Panc1 (cell line): ENCODE measurements at regions not wholly inside any gene's neighbourhood (a gene's known extent, or its start where the extent isn't known, plus 50 kb on each side); places are given as distances from the start of the nearest gene placed in this dataset.

Experiments used
- ATAC-seq: fragments of 200-7000 bp; cut with Tn5 transposase; 2 replicates; pipeline ENCODE4 v1.9.1; 2020; ENCODE audit warnings: mild to moderate bottlenecking, moderate library complexity
- BruUV-seq: library from RNA; stranded (reverse); fragments of 400-500 nt; replicated peaks from 2 replicates; lab custom pipeline; 2021; lab: Mats Ljungman, UMichigan
- CTCF ChIA-PET: fragments of 300-600 bp; sonication (Branson Sonifier 250); formaldehyde crosslinking; loops from one replicate; lab custom pipeline; 2022; ENCODE audit warnings: antibody characterized with exemption; lab: Charles Lee
- POLR2A ChIA-PET: fragments of 300-600 bp; sonication (Branson Sonifier 250); formaldehyde crosslinking; loops from one replicate; lab custom pipeline; 2022; ENCODE audit warnings: antibody characterized with exemption; lab: Charles Lee
- DNase-seq: peaks from one replicate; pipeline ENCODE4 v3.0.0-alpha.2; 2010; ENCODE audit warnings: low read depth, low spot score
- H3K27ac ChIP-seq: 2 replicates; pipeline ENCODE4 v1.5.1; 2011; ENCODE audit warnings: mild to moderate bottlenecking, low read length, inconsistent platforms
- H3K27me3 ChIP-seq: fragments of 200-500 bp; sonication (Bioruptor generic); 2 replicates; pipeline ENCODE4 v1.6.0; 2014; ENCODE audit warnings: low read length, inconsistent platforms; ENCODE audit not compliant: control insufficient read depth, insufficient read depth
- H3K36me3 ChIP-seq: fragments of 200-500 bp; sonication (Bioruptor generic); 2 replicates; pipeline ENCODE4 v1.5.1; 2014; ENCODE audit warnings: inconsistent platforms, mild to moderate bottlenecking, low read length, moderate library complexity; ENCODE audit not compliant: control insufficient read depth, insufficient read depth
- H3K4me1 ChIP-seq: 2 replicates; pipeline ENCODE4 v1.5.1; 2011; ENCODE audit warnings: inconsistent platforms, mild to moderate bottlenecking, low read length, moderate library complexity; ENCODE audit not compliant: control insufficient read depth, insufficient read depth
- H3K4me3 ChIP-seq, 2 experiments: 2 replicates each; pipeline ENCODE4 v1.5.1; 2011 to 2012; ENCODE audit warnings: low read depth in 2 of 2, low read length in 2 of 2, mild to moderate bottlenecking in 2 of 2, inconsistent platforms in 1 of 2, moderate library complexity in 1 of 2
- H3K9me3 ChIP-seq: fragments of 200-500 bp; sonication (Bioruptor generic); 2 replicates; pipeline ENCODE4 v1.5.1; 2014; ENCODE audit warnings: low read depth, mild to moderate bottlenecking, inconsistent platforms, low read length, moderate library complexity; ENCODE audit not compliant: control insufficient read depth, insufficient read depth
- POLR2AphosphoS5 ChIP-seq: IDR thresholded peaks from 2 replicates; pipeline ENCODE4 v1.6.1; 2012; ENCODE audit warnings: mild to moderate bottlenecking, low read depth, low read length, moderate library complexity
- in situ Hi-C: cut with HindIII; loops from 2 replicates; pipeline ENCODE4 v1.10.0; 2016; ENCODE audit warnings: low sequenced_read_pairs, low pct_unique_long_range_greater_than_20kb
- intact Hi-C: fragments of 100-400 bp; cut with micrococcal nuclease; formaldehyde crosslinking; loops from one replicate; pipeline ENCODE4 v1.10.0; 2022; ENCODE audit not compliant: unreplicated experiment
- TF ChIP-seq, protein P1 (sequence below): fragments of 450-650 bp; IDR thresholded peaks from 2 replicates; pipeline ENCODE4 v1.5.1; 2017; ENCODE audit warnings: mild to moderate bottlenecking
- TF ChIP-seq, protein P2 (sequence below), 2 experiments: IDR thresholded peaks; 2 replicates each; pipeline ENCODE4 v1.6.1; 2011 to 2012; ENCODE audit warnings: low read depth in 2 of 2, control low read depth in 1 of 2, low read length in 1 of 2, mild to moderate bottlenecking in 1 of 2, moderate library complexity in 1 of 2; ENCODE audit not compliant: insufficient read depth in 1 of 2

- ChIA-PET POLR2A (no interaction called here), CTCF (no interaction called here)
- intact Hi-C loops = no loop called here
- no peaks in the 10 kb centered on the region for H3K36me3 ChIP-seq
- ATAC-seq (0 out of 2 replicates have a peak, but pooled peaks have one; percentile 43), DNase-seq (no peak)
- TF ChIP-seq, protein P1, sequence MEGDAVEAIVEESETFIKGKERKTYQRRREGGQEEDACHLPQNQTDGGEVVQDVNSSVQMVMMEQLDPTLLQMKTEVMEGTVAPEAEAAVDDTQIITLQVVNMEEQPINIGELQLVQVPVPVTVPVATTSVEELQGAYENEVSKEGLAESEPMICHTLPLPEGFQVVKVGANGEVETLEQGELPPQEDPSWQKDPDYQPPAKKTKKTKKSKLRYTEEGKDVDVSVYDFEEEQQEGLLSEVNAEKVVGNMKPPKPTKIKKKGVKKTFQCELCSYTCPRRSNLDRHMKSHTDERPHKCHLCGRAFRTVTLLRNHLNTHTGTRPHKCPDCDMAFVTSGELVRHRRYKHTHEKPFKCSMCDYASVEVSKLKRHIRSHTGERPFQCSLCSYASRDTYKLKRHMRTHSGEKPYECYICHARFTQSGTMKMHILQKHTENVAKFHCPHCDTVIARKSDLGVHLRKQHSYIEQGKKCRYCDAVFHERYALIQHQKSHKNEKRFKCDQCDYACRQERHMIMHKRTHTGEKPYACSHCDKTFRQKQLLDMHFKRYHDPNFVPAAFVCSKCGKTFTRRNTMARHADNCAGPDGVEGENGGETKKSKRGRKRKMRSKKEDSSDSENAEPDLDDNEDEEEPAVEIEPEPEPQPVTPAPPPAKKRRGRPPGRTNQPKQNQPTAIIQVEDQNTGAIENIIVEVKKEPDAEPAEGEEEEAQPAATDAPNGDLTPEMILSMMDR = peak; percentile 39; the same call in 1 of the 2 replicates
- TF ChIP-seq, protein P2, sequence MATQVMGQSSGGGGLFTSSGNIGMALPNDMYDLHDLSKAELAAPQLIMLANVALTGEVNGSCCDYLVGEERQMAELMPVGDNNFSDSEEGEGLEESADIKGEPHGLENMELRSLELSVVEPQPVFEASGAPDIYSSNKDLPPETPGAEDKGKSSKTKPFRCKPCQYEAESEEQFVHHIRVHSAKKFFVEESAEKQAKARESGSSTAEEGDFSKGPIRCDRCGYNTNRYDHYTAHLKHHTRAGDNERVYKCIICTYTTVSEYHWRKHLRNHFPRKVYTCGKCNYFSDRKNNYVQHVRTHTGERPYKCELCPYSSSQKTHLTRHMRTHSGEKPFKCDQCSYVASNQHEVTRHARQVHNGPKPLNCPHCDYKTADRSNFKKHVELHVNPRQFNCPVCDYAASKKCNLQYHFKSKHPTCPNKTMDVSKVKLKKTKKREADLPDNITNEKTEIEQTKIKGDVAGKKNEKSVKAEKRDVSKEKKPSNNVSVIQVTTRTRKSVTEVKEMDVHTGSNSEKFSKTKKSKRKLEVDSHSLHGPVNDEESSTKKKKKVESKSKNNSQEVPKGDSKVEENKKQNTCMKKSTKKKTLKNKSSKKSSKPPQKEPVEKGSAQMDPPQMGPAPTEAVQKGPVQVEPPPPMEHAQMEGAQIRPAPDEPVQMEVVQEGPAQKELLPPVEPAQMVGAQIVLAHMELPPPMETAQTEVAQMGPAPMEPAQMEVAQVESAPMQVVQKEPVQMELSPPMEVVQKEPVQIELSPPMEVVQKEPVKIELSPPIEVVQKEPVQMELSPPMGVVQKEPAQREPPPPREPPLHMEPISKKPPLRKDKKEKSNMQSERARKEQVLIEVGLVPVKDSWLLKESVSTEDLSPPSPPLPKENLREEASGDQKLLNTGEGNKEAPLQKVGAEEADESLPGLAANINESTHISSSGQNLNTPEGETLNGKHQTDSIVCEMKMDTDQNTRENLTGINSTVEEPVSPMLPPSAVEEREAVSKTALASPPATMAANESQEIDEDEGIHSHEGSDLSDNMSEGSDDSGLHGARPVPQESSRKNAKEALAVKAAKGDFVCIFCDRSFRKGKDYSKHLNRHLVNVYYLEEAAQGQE (IDR thresholded peaks at IDR 0.05; ENCODE audit: insufficient read depth in 1 of 2, low read depth in 2 of 2, low read length in 1 of 2) = no peak
- H3K4me1 ChIP-seq = no peaks in the 10 kb centered on the region
- no peak overlapping the region for H3K4me3 ChIP-seq
- in situ Hi-C loops = no loop called here
- BruUV-seq = no TSS peak
- H3K27me3 ChIP-seq = peaks cover 21% of the 10 kb centered on the region
- no peaks in the 10 kb centered on the region for H3K9me3 ChIP-seq
- no peak overlapping the region for H3K27ac ChIP-seq
Observed at GRCh38 chr17:34527908-34528470, 51.4 kb upstream of the TMEM132E start.

DNA sequence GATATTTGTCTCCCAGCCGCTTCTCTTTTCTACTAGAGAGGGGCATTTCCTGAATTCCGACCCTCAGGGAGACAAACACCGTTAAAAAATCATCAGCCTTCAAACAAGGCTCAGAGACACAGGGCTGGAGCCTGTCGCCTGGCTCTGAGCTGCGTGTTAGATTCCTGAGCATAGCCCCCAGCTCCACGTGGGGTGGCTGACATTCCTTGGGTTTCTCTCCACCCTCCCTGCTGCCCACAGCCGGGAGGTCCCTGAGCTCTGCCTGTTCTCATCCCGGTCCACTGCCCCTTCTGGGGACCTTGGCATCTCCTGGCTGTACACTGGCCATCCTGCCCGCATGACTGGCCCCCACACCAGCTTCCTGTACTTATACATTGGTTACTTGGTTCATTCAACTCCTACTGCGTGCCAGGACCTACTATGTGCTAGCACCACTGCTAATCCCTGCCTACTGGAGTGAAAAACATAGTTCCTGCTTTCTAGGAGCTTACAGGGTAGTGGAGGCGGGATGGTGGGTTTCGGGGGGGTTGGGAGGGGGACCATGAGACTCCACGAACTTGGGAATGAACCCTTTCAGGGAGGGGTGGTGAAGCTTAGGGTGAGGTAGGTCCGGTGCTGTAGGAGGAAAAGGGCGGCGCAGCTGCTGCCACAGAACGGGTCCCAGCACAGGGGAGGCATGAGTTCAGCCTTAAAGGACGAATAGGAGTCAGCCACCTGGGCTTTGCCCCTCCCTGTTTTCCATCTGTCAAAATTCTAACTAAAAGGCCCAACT, 52.1 kb upstream of the TMEM132E start:
- DNase-seq (no peak), ATAC-seq (peak; percentile 24; the same call in 1 of the 2 replicates)
- no peaks in the 10 kb centered on the region for H3K36me3 ChIP-seq
- no peak overlapping the region for H3K27ac ChIP-seq
- in situ Hi-C loops (no loop called here), intact Hi-C loops (no loop called here)
- no peaks in the 10 kb centered on the region for H3K9me3 ChIP-seq
- no TSS peak for BruUV-seq
- no peak overlapping the region for H3K4me3 ChIP-seq
- no peak for TF ChIP-seq POLR2AphosphoS5
- TF ChIP-seq, protein P1 = no peak
- H3K27me3 ChIP-seq = peaks cover 20% of the 10 kb centered on the region
- ChIA-PET POLR2A (no interaction called here), CTCF (interaction anchor here (0.6 to 0.7 kb wide), 2 partner anchors 20 to 87 kb away, joined by 4 to 5 read pairs; no protein-coding TSS in a partner anchor)
- no peaks in the 10 kb centered on the region for H3K4me1 ChIP-seq
